GM19468 (cell line): ENCODE measurements at regions not wholly inside any gene's neighbourhood (a gene's known extent, or its start where the extent isn't known, plus 50 kb on each side); places are given as distances from the start of the nearest gene placed in this dataset.

Experiments
- ATAC-seq: cut with Tn5 transposase; IDR thresholded peaks from one replicate; pipeline ENCODE4 v1.9.1; 2021; ENCODE audit warnings: mild to moderate bottlenecking, moderate library complexity, moderate number of reproducible peaks; ENCODE audit not compliant: unreplicated experiment; ENCODE audit errors: extremely low read depth

GRCh38 chr2:42965196-42965595 lies 172.8 kb upstream of the HAAO start:
- ATAC-seq, result no peak

GRCh38 chr2:42964439-42965083 lies 172.2 kb upstream of the HAAO start:
- ATAC-seq, result no peak

DNA sequence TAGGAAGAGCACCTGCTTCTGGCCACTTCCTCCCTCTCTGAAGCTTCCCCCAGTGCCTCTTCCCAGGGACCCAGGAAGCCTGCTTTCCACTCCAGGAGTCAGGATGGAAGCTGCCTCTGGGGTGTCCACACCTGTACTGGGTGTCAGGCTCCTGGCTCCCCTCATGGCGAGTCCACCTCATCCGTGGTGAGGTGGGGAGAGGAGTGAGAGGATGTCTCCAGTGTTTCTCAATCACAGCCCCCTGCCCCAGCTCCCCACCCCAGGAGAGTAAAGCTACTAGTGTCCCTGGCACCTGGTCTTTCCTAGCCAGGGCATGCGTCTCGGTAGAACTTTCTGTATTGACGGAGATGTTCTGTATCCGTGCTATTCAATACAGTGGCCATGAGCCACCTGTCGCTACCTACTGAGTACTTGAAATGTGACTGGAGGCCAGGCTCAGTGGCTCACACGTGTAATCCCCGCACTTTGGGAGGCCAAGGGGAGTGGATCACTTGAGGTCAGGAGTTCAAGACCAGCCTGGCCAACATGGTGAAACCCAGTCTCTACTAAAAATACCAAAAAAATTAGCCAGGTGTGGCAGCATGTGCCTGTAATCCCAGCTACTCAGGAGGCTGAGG lies 171.2 kb upstream of the HAAO start:
- ATAC-seq, result no peak

GRCh38 chr2:42962508-42962953 lies 170.1 kb upstream of the HAAO start:
- no peak for ATAC-seq

GRCh38 chr2:42961961-42962360 lies 169.6 kb upstream of the HAAO start:
- no peak for ATAC-seq

DNA sequence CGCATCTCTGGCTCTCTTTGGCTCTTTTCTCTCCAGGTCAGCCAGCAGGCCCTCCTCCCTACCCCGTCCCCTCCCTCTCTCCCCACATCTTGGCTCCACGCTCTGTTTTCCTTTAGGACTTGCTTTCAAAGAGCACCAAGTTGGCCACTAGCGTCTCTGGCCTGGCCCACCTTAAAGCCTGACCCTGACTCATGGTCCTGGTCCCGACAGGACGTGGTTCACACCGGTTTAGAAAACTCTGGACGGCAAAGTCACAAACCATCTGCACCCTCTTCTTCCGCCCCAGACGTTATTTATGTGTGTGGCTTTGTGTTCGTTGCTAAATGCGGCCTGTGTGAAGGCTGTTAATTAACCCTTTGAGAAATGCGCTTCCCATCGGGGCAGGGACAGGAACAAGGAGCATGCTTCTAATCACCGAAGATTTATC lies 169.0 kb upstream of the HAAO start:
- ATAC-seq, result no peak

GRCh38 chr2:42960842-42961180 lies 168.4 kb upstream of the HAAO start:
- no peak for ATAC-seq

GRCh38 chr2:42960002-42960841 lies 167.8 kb upstream of the HAAO start:
- ATAC-seq, result no peak

DNA sequence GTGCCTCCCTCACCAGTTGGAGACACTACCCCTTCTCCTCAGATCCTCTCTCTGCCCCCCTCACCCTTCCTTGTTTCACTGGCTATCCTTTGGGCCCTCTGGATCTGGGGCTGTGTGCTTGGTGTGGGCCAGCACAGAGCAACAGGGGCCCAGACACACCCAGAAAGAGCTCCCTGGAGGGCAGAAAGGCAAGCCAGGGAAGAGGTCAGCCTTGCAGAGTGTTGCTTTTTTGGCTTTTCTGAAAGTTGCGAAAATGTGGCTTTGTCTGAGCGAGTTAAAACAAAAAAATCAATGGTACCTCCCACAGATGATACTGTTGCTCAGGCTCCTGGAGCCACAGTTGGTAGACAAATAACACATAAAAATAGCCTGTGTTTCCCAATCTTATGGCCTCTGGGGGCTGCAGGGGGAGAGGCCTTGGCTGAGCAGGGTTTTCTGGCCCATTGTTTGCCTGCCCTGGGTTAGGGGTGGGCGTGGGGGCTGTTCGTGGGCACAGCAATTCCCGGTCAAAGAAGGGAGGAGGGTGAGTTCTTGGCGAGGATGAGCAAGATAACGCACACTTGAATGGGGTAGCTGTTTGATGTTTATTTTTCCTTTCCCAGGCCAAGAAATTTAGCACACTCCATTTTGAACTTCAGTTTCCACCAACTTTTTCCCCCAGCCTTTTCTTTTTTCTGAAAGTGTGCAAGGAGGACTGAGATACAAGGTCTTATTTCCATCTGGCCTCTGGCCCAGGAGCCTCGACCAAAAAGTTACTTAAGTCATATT lies 167.0 kb upstream of the HAAO start:
- no peak for ATAC-seq

DNA sequence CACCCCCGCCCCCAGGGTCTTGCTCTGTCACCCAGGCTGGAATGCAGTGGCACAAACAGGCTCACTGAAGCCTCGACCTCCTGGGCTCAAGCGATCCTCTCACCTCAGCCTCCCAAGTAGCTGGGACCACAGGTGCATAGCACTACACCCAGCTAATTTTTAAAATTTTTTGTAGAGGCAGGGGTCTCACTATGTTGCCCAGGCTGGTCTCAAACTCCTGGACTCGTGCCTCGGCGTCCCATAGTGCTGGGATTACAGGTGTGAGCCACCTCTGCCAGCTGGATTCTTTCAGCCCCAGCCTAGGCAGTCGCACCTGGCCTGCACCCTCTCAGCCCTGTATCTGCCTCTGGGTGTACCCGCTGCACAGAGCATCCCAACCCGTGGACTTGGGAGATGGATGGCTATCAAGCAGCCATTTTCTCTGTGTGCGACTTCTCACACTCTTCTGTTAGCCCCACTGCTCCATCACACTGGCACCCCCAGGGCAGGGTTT lies 166.4 kb upstream of the HAAO start:
- ATAC-seq, result no peak

DNA sequence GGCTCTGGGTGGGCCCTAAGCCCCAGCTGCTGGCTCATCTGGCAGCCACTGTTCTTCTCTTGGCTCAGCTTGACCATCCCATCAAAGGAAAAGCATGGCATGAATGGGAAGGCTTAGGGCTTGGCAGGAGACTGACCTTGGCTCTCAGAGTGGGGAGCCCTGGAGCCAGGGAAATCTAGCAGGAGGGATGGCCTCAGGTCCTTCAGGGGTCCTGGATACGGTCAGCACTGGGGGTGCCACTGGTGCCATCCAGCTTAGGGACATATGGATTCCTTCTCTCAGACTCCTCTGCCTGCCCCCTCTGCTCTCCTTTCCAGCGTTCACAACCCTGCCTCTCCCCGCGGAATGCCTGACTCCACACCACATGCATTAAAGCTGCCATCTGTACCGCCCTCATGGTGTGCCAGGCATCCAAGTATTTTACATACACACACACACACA lies 165.5 kb upstream of the HAAO start:
- ATAC-seq, result no peak

GRCh38 chr2:42957109-42957860 lies 164.9 kb upstream of the HAAO start:
- ATAC-seq, result no peak

DNA sequence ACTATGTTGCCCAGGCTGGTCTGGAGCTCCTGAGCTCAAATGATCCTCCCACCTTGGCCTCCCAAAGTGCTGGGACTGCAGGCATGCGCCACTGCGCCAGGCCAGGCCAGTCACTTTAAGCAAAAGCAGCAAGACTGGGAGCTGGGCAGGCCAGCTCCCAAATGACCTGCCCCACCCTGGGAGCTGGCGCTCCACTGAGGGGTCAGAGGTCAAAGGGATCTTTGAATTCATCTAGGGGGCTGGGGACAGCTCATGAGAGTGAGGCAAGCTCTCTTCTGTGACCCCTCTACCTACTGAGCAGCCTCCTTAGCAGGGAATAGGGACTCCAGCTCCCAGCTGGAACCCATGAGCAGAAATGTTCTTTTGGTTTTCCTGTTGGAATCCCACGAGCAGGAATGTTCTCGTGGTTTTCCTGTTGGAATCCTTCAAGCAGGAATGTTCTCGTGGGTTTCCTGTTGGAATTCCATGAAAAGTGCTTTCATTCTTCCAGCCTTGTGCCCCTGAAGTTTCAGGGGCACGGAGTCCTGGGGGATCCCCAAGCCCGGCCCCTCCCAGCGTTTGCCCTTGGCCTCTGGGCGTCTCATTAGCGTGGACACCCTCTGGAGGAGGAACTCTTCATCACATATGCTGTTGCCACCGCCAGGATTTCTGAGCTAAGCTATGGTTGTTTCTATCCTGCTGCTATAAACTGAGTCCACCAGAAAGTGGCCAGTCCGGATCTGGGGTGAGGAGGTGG lies 162.0 kb upstream of the HAAO start:
- ATAC-seq, result no peak

- ATAC-seq, result no peak
These were observed 160.8 kb upstream of the HAAO start for GRCh38 chr2:42953216-42953615.

GRCh38 chr2:42951263-42951938 lies 159.0 kb upstream of the HAAO start:
- ATAC-seq, result no peak

- no peak for ATAC-seq
These were observed 156.7 kb upstream of the HAAO start for GRCh38 chr2:42949125-42949524.

- no peak for ATAC-seq
These were observed 155.6 kb upstream of the HAAO start for GRCh38 chr2:42947809-42948600.
